Muscle layer of duodenum (tissue), 2 donors: ENCODE measurements at regions not wholly inside any gene's neighbourhood (a gene's known extent, or its start where the extent isn't known, plus 50 kb on each side); places are given as distances from the start of the nearest gene placed in this dataset.
"Not testable (repeated sequence)": the region's sequence is repeated elsewhere in the genome, so short reads cannot be mapped to it uniquely, and the experiment has no call there.

Experiments
- H3K27ac ChIP-seq: one replicate; pipeline ENCODE4 v1.7.0; 2013; ENCODE audit warnings: mild to moderate bottlenecking, low read length
- H3K27me3 ChIP-seq: one replicate; pipeline ENCODE4 v1.7.0; 2013; ENCODE audit warnings: low read depth, mild to moderate bottlenecking, control low read depth, low read length
- H3K36me3 ChIP-seq, 2 donors: one replicate each; pipeline ENCODE4 v1.7.0; 2013; ENCODE audit warnings: low read length in 2 of 2, control low read depth in 1 of 2, mild to moderate bottlenecking in 1 of 2; ENCODE audit not compliant: insufficient read depth in 2 of 2, control insufficient read depth in 1 of 2
- H3K4me1 ChIP-seq, 2 donors: one replicate each; pipeline ENCODE4 v1.7.0; 2013; ENCODE audit warnings: low read length in 2 of 2, mild to moderate bottlenecking in 2 of 2, control low read depth in 1 of 2, moderate library complexity in 1 of 2; ENCODE audit not compliant: insufficient read depth in 2 of 2, control insufficient read depth in 1 of 2
- H3K4me3 ChIP-seq, 2 donors: one replicate each; pipeline ENCODE4 v1.7.0; 2013; ENCODE audit warnings: low read length in 2 of 2, low read depth in 1 of 2, mild to moderate bottlenecking in 1 of 2
- H3K9me3 ChIP-seq, 2 donors: one replicate each; pipeline ENCODE4 v1.7.0; 2013; ENCODE audit warnings: low read length in 2 of 2, control low read depth in 1 of 2, mild to moderate bottlenecking in 1 of 2; ENCODE audit not compliant: control insufficient read depth in 1 of 2
- donor health status: healthy.

GRCh38 chr21:38900499-38900898, 94.8 kb downstream of the ETS2 start:
- Histone ChIP-seq H3K4me1 (peaks cover 0 to 4% of the 10 kb centered on the region in 2 donors), H3K27ac (no peak overlapping the region)

DNA sequence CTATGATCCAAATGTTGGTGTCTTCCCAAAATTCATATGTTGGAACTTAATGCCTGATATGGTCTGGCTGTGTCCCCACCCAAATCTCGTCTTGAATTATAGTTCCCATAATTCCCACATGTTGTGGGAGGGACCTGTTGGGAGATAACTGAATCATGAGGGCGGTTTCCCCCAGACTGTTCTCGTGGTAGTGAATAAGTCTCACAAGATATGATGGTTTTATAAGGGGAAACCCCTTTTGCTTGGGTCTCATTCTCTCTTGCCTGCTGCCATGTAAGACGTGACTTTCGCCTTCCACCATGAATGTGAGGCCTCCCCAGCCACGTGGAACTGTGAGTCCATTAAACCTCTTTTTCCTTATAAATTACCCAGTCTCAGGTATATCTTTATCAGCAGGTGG, 94.3 kb downstream of the ETS2 start:
- not testable (repeated sequence) for H3K36me3 ChIP-seq, H3K27ac ChIP-seq, H3K9me3 ChIP-seq, H3K4me1 ChIP-seq, H3K27me3 ChIP-seq, H3K4me3 ChIP-seq

More at GRCh38 chr21:38900499-38900898, 94.8 kb downstream of the ETS2 start:
- no peaks in the 10 kb centered on the region for H3K27me3 ChIP-seq
- H3K9me3 ChIP-seq, result peaks cover 0 to 3% of the 10 kb centered on the region in 2 donors
- no peak overlapping the region for H3K4me3 ChIP-seq
- no peaks in the 10 kb centered on the region for H3K36me3 ChIP-seq

GRCh38 chr21:38899277-38899947, 93.7 kb downstream of the ETS2 start:
- no peak overlapping the region for H3K27ac ChIP-seq
- no peaks in the 10 kb centered on the region for H3K36me3 ChIP-seq
- H3K27me3 ChIP-seq, result no peaks in the 10 kb centered on the region
- peaks cover 0 to 4% of the 10 kb centered on the region in 2 donors for H3K4me1 ChIP-seq
- H3K4me3 ChIP-seq, result no peak overlapping the region
- H3K9me3 ChIP-seq, result peaks cover 0 to 3% of the 10 kb centered on the region in 2 donors

DNA sequence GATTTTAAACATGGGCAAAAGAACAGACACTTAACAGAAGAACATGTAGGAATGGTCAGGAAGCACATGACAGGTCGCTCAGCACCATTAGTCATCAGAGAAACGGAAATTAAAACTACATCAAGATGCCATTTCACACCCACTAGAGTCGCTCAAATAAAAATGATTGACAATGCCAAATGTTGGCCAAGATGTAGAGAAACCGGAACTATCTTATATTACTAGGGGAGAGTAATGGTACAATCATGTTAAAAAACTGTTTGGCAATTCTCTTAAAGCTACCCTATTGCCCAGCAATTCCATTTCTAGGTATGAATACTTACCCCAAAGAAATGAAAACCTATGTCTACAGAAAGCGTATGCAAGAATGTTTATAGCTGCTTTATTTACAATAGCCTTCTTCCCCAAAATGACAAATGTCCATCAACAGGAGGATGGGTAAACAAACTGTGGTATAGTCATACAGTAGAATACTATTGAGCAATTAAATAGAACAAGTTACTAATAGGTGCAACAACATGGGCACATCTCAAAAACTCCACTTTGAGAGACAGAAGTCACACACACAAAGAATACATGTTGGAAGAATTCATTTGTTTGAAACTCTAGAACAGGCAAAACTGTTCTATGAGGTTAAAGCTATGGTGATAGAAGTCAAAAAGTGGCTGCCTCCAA, 92.8 kb downstream of the ETS2 start:
- H3K4me3 ChIP-seq, result no peak overlapping the region
- H3K27me3 ChIP-seq, result no peaks in the 10 kb centered on the region
- H3K9me3 ChIP-seq, result peaks cover 0 to 3% of the 10 kb centered on the region in 2 donors
- peaks cover 0 to 4% of the 10 kb centered on the region in 2 donors for H3K4me1 ChIP-seq
- H3K27ac ChIP-seq, result no peak overlapping the region
- H3K36me3 ChIP-seq, result no peaks in the 10 kb centered on the region

DNA sequence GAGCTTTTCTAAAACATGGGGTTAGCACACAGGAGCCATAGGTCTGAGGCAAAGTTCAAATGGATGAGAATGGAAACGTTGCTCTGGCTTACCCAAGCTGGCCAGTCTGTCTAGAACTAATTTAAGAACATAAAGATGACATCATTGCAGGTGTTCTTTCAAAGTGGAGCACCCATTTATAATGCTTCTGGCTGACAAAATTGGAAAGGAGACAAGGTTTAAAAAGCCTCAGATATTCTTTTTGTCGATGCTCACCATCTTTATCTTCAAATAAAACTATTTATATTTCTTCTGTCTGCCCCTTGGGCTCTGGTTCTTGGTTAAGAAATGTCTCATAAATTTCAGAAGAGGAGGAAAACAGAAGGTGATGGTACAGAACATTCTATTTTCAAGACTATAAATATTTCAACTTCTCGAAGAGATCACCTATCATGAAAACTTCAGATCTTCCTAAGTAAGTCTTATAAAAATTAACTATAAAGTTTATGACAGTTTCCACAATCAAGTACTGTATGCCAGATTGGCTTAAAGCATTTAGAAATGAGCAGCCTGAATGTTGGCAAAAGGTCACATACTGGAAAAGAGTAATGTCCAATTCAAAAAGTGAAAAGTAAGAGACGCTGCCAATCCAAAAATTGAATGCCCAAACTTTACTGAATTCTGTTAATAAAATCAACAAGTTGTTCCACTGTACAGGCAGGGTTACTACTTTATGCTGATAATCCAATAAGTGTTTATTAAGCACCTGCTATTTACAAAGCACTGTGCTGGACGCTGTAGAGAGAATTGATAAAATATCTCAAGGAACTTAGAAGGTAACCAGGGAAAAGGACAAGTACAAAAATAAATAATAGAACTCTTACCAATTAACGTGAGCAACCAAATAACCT, 92.0 kb downstream of the ETS2 start:
- Histone ChIP-seq H3K27me3 (no peaks in the 10 kb centered on the region), H3K4me1 (peaks cover 0 to 4% of the 10 kb centered on the region in 2 donors), H3K9me3 (peaks cover 0 to 3% of the 10 kb centered on the region in 2 donors), H3K4me3 (no peak overlapping the region), H3K36me3 (no peaks in the 10 kb centered on the region), H3K27ac (no peak overlapping the region)

DNA sequence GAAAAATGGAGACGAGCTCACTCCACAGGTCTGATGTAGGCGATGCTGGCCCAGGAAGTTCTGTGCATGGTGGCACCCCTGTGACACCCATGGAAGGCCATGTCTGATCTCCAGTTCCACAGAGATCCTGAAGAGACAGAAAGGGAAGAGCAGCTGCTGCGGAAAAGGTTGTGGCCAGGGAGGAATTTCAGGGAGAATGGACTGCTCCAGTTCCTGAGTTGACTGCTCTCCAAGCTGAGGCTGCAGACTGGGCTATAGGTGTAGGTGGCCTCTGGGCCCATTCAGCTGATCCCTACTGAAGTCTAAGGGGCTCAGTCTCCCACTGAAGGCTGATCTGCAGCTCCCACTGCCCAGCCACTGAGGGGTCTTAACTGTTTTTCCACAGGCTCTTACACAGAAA, 89.2 kb downstream of the ETS2 start:
- no peaks in the 10 kb centered on the region for H3K9me3 ChIP-seq
- no peaks in the 10 kb centered on the region for H3K36me3 ChIP-seq
- no peaks in the 10 kb centered on the region for H3K27me3 ChIP-seq
- no peak overlapping the region for H3K27ac ChIP-seq
- no peak overlapping the region for H3K4me3 ChIP-seq
- H3K4me1 ChIP-seq, result peaks cover 0 to 4% of the 10 kb centered on the region in 2 donors

GRCh38 chr21:38888991-38889561, 83.3 kb downstream of the ETS2 start:
- Histone ChIP-seq H3K4me1 (no peaks in the 10 kb centered on the region), H3K4me3 (no peak overlapping the region), H3K27me3 (no peaks in the 10 kb centered on the region), H3K27ac (no peak overlapping the region), H3K36me3 (no peaks in the 10 kb centered on the region), H3K9me3 (peaks cover 11 to 16% of the 10 kb centered on the region in 2 donors)

GRCh38 chr21:38887749-38888148, 82.0 kb downstream of the ETS2 start:
- peaks cover 11 to 16% of the 10 kb centered on the region in 2 donors for H3K9me3 ChIP-seq
- H3K4me1 ChIP-seq, result no peaks in the 10 kb centered on the region
- H3K36me3 ChIP-seq, result no peaks in the 10 kb centered on the region

DNA sequence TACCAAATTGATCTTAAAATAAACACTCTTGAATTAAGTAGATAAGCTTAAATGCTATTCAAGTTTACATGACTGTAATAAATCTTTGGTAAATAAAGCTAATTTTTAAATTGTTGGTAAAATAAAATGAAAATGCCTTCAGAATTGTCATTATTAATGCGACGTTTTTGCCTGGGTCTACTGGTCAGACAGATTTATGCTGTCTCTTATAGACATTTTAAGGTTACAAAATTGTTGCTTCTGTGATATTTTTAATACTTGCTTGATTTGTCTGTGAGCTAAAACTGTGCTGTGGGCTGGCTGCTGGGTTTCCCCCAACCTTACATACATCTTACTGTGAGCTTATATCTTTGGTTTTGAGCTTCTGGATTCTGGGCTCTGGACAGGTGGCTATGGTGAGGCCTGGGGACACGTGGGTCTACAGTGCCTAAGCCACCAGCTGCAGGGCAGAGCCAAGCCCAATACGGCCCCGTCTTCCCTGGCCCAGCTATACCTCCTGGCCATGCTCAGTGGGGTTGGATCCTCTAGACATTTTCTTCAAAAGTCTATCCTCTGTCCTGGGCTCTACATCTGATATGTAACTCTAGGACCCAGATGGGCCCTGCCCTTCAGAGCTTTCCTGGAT, 81.4 kb downstream of the ETS2 start:
- Histone ChIP-seq H3K36me3 (no peaks in the 10 kb centered on the region), H3K9me3 (peaks cover 11 to 16% of the 10 kb centered on the region in 2 donors), H3K27me3 (no peaks in the 10 kb centered on the region), H3K4me3 (peak overlapping the region in 1 of 2 donors; percentile 10), H3K4me1 (no peaks in the 10 kb centered on the region), H3K27ac (no peak overlapping the region)

More at GRCh38 chr21:38887749-38888148, 82.0 kb downstream of the ETS2 start:
- no peaks in the 10 kb centered on the region for H3K27me3 ChIP-seq
- H3K4me3 ChIP-seq, result peak overlapping the region in 1 of 2 donors; percentile 10
- H3K27ac ChIP-seq, result no peak overlapping the region

DNA sequence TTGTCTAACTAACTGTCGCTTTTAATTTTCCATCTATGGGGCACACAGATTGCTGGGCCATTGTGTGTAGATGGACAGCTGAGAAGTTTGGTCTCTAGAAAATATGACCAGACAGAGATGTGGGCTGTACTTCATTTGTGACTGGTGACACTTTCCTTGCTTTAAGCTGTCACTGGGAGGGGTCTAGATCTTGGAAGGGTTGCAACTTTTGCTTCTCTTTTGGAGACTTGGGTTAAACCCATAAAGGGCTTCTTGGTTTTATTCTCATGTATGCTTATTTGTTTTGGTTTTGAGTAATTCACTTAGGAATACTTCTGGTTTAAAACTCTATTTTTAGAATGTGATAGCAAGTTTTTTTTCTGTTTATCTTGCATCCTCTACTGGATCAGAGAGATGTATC, 80.2 kb downstream of the ETS2 start:
- H3K4me1 ChIP-seq, result no peaks in the 10 kb centered on the region
- no peak overlapping the region for H3K27ac ChIP-seq
- H3K27me3 ChIP-seq, result no peaks in the 10 kb centered on the region
- no peak overlapping the region for H3K4me3 ChIP-seq
- H3K36me3 ChIP-seq, result no peaks in the 10 kb centered on the region
- H3K9me3 ChIP-seq, result peaks cover 11 to 16% of the 10 kb centered on the region in 2 donors
